ENCODE measurements at regions not wholly inside any gene's neighbourhood (a gene's known extent, or its start where the extent isn't known, plus 50 kb on each side); places are given as distances from the start of the nearest gene placed in this dataset.

DNA sequence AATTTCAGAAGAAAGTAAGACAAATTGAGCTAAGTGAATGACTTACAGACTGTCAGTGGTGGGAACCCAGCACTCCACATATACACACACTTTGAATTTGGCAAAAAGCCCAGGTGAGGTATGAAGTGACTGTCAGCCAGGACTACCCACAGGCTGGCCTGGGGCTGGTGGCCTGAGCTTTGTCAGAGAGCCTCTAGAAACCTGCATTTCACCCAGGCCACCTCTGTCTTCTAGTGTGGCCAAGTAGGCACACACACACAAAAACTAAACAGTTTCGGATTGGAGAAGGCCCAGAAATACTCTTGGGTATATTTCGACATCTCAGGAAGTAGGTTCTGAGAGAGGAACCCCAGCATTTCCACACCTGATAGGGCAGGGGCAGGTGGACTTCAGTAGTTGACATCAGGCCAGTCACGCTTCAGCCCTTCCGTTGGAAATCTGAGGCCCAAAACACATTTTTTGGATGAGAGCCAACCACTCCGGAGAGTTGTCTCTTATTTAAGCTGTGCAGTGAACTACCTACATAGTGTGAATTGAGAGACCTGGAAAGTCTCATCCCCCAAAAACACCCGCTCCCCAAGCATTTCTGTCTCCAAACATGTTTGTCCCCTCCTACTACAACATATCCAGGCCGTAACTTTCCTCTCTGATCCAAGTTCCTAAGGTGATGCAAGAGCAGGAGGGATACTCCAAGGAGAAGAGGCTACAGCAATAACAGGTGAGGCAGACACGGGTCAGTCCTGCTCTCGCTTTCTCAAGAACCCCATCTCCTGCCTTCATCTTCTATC, 167.2 kb upstream of the PROX1 start:
- peak; percentile 46 for DNase-seq

DNA sequence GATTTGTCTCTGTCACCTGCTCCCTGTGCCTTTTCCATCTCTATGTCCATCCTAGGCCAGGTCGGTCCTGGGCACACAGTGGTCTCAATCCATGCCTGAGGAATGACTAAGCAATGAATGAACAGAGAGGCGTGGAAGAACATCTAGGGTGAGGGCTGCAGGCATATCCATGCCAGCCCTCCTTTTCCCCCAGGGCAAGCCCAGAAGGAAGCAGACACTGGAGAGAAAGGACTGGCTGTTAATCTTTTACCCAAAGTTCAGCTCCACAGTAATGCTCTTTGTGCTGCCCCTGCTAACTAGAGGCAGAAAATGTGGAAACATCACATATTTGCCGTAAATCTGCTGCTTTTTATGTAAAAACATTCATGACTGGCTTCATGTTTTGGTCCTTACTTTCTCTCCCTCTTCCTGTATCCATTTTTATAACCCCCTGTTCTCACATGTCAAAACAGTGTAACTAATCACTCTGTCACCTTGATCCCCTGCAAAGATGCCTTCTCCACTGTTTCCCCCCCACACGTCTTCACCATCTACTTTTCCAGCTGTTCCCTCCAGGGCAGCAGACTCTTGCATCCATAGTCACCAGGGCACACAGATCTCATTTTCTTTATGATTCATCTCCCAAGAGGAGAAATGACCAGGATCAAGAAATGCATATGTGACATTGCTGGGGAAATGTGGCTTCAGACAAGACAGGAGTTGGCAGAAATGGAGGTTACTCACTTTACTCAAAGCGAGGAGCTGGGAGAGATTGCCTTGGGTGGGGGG, 166.4 kb upstream of the PROX1 start:
- DNase-seq, result no peak

DNA sequence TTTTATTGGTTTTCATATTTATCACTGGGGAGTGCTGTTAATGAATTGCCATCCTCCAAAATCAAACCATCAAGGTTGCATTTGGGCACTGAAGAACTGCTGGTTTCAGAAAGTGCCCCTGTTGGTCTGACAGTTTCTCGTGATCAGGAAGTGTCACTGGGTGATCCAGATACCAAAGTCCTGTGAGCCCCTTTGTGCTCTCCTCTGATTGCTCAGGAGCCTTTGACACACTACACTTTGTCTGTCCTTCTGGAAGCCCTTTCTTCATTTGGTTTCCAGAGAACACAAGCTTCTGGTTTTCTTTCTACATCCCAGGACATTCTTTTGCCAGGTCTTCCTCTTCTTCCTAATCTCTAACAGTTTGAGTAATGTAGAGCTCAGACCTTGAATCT, 165.8 kb upstream of the PROX1 start:
- no peak for DNase-seq

DNA sequence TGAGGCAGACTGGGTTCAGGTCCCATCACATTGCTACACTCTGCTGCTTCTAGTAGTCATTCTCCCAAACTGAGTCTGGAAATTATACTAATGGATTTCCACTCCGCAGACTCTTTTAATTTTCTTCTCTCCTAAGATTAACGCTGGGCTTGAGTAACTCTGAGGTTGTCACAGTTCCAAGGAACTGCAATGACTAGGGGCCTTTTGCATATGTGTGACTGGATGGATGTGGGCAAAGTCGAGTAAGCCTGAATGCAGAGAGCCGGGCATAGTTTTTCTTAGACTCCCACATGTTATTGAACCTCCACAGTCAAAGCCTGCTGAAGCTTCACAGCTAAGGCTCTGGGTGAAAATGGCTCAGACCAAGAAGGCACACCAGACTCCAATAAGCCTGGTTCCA, 160.9 kb upstream of the PROX1 start:
- DNase-seq, result no peak

- DNase-seq, result no peak
These were observed 158.9 kb upstream of the PROX1 start for GRCh38 chr1:213828867-213829266.

GRCh38 chr1:213829780-213830179, 158.0 kb upstream of the PROX1 start:
- no peak for DNase-seq

GRCh38 chr1:213830371-213830770, 157.4 kb upstream of the PROX1 start:
- no peak for DNase-seq

DNA sequence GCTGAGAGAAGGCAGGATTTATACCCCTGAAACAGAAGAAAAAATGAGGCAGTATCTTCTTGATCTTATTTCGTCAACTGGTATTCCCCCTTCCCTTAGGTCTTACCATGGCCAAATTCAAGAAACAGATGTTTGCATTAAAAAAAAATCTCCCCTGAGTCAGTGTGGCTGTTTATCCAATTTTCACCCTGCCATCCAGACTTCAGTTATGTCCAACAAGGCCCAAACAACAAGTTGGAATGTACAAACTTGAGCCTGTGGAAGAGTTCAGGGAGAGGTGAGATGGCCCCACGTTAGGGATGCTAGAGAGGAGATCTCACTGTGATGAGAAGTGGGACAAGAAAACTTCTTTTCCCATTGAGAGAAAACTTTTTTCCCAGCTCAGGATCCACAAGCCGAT, 147.2 kb upstream of the PROX1 start:
- DNase-seq, result no peak

GRCh38 chr1:213844632-213845031, 143.1 kb upstream of the PROX1 start:
- no peak for DNase-seq

GRCh38 chr1:213852107-213852506, 135.7 kb upstream of the PROX1 start:
- no peak for DNase-seq

- DNase-seq, result no peak
These were observed 129.2 kb upstream of the PROX1 start for GRCh38 chr1:213858581-213858980.

DNA sequence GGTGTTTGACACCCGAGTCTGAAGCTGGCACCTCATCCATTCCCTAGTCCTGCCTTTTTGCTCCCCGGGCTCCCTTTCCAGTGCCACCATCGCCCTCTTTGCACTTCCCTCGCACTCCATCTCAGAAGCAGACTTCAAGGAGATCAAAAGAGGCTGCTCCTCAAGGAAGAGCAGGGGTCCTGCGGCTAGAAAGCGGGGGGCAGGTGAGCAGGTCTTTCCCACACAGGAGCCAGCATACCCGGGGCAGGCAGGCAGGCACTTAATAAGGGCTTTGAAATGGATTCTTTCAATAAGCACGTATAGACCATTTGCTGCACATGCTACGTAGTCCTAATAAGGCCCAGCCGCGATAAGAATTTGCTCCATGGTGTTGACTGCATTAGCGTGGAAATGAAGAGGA, 125.9 kb upstream of the PROX1 start:
- no peak for DNase-seq

DNA sequence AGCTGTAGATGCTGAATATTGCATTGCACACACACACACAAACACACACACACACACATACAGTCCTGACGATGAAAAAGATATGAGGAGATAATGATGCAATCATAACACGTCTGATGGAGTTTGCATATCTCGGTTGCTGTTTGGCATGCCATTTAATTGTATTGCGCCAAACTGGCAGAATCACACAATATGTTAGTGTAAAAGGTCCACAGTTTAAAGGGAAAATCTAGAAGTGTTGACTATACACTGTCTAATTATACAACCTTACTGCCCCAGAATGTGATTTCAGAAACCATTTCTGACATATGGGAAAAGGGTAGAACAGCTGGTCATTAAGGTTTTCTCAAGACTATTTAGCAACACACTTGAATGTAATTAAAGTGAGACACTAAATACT, 123.7 kb upstream of the PROX1 start:
- no peak for DNase-seq

GRCh38 chr1:213868482-213868881, 119.3 kb upstream of the PROX1 start:
- no peak for DNase-seq

DNA sequence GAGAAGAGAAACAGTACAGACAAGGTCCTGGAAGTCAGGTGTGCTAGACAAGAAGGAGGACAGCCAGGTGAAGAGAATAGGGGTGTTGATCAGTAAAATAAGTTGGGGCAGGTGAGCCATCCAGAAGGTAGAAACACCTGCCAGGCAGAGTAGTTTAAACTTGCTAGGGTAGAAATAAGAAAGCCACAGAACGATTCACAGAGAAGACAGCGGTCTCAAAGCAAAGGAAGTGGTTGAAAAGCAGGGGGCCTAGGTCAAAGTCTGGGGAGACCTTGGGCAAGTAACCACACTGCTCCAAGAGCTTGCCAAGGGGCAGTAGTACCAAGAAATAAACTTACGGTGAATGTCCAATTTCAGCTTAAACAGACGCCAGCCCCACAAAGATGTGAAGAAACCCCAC, 116.6 kb upstream of the PROX1 start:
- no peak for DNase-seq

- DNase-seq, result no peak
These were observed 113.0 kb upstream of the PROX1 start for GRCh38 chr1:213874789-213875188.

GRCh38 chr1:213876531-213876930, 111.2 kb upstream of the PROX1 start:
- no peak for DNase-seq

DNA sequence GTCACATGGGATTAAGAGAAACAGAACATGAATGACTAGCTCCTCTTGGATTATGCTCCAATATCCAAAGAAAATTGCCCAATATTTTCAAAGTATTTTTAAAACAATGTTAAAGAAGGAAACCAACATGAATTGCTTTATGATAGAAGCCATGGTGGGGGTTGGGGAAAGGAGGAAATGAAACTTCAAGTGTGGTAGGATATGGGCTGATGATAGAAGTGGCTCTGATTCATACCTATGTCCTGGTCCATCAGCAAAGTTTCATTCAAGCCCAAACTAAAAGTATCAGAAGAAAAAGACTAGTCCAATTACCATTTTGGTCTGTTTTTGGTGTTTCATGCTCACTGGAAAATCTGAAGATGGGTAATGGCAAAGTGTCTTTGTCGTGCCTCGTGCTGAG, 104.2 kb upstream of the PROX1 start:
- DNase-seq, result no peak

DNA sequence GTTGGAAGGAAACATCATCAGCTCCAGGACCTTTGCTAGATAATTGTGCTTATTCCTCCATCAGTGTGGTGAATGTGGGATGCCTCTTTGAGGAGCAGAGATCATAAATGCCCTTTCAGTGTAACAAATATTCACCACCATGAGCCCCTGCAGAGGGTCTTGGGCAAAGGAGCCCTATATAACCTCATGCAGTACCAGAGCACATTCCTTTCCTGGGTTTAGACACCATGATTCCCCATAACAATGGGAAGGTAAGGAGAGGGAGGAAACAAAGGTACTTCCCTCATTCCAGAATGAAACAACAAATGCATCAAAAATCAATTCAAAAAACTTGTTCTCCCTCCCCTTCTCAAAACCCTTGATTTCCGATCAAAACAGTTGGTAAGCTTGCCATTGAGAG, 103.4 kb upstream of the PROX1 start:
- no peak for DNase-seq

- no peak for DNase-seq
These were observed 102.8 kb upstream of the PROX1 start for GRCh38 chr1:213884942-213885341.

- no peak for DNase-seq
These were observed 99.9 kb upstream of the PROX1 start for GRCh38 chr1:213887842-213888241.

GRCh38 chr1:213891989-213892902, 95.5 kb upstream of the PROX1 start:
- no peak for DNase-seq

DNA sequence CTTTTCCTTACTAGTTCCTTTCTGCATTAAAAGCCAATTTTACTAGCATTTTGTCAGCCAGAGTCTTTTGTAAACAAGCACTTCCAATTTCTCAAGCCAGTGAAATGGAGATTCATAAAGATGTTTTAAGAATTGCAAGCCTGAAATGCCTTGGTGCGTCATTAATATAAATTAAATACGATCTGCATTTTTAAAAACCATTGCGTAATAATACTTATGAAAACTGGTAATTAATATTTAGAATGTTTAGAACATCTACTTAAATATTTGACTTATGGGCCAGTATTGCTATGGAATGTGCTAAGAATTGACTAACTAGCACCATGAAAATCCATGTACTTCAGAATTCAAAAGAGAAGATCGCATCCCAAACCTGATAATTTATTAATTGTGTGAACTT, 89.1 kb upstream of the PROX1 start:
- no peak for DNase-seq

GRCh38 chr1:213899413-213899812, 88.4 kb upstream of the PROX1 start:
- DNase-seq, result no peak
